Endothelial cell of umbilical vein (primary cell): ENCODE measurements at regions not wholly inside any gene's neighbourhood (a gene's known extent, or its start where the extent isn't known, plus 50 kb on each side); places are given as distances from the start of the nearest gene placed in this dataset.

Source experiments
- BruUV-seq: library from RNA; stranded (reverse); fragments of 400-500 nt; replicated peaks from 2 replicates; lab custom pipeline; 2021; lab: Mats Ljungman, UMichigan
- CTCF ChIA-PET: fragments of 300-600, 350-600 bp; sonication (Branson Sonifier 250); formaldehyde crosslinking; loops from one replicate; lab custom pipeline; 2021; ENCODE audit warnings: antibody characterized with exemption, inconsistent platforms; lab: Charles Lee
- POLR2A ChIA-PET: fragments of 300-600, 350-600 bp; sonication (Branson Sonifier 250); formaldehyde crosslinking; loops from one replicate; lab custom pipeline; 2021; ENCODE audit warnings: antibody characterized with exemption, inconsistent platforms; lab: Charles Lee
- DNase-seq: peaks from one replicate; pipeline ENCODE4 v3.0.0-alpha.2; 2011; ENCODE audit warnings: low read depth, low spot score
- FAIRE-seq: peaks from 2 replicates; lab custom pipeline; 2011; peaks lifted over from hg19 to GRCh38; lab: Jason Lieb, UNC
- H2AFZ ChIP-seq: 2 replicates; pipeline ENCODE4 v1.6.0; 2012; ENCODE audit warnings: low read depth, low read length, control low read depth, inconsistent platforms
- H3K27ac ChIP-seq: 2 replicates; pipeline ENCODE4 v1.5.1; 2011; ENCODE audit warnings: low read depth, mild to moderate bottlenecking, control low read depth, low read length, moderate library complexity; ENCODE audit not compliant: insufficient read depth
- H3K27me3 ChIP-seq, 2 experiments: 2 replicates each; pipeline versions ENCODE4 v1.6.0 to v1.6.1; 2011; ENCODE audit warnings: low read length in 2 of 2, mixed read lengths in 1 of 2; ENCODE audit not compliant: control insufficient read depth in 2 of 2, insufficient read depth in 2 of 2
- H3K36me3 ChIP-seq, 2 experiments: 2 replicates in 1 of 2; 3 replicates in 1 of 2; pipeline ENCODE4 v1.5.1; 2011; ENCODE audit warnings: low read length in 2 of 2, mild to moderate bottlenecking in 1 of 2, moderate library complexity in 1 of 2; ENCODE audit not compliant: control insufficient read depth in 2 of 2, insufficient read depth in 2 of 2; ENCODE audit errors: extremely low read depth in 1 of 2
- H3K4me1 ChIP-seq: 3 replicates; pipeline ENCODE4 v1.5.1; 2011; ENCODE audit warnings: mild to moderate bottlenecking, low read length; ENCODE audit not compliant: control insufficient read depth, insufficient read depth; ENCODE audit errors: extremely low read depth
- H3K4me2 ChIP-seq: 2 replicates; pipeline ENCODE4 v1.6.1; 2011; ENCODE audit warnings: low read length, control low read depth, mixed read lengths; ENCODE audit not compliant: insufficient read depth
- H3K4me3 ChIP-seq, 3 experiments: fragments of 200-600 bp in 1 of 3; sonication (generic), shearing (Covaris generic) in 1 of 3; replicated peaks in 1 of 3; 2 replicates each; pipeline ENCODE4 v1.5.1; 2011 to 2016; ENCODE audit warnings: control low read depth in 3 of 3, low read length in 3 of 3, mild to moderate bottlenecking in 2 of 3, inconsistent platforms in 1 of 3, low read depth in 1 of 3, moderate library complexity in 1 of 3; ENCODE audit not compliant: insufficient read depth in 1 of 3
- H3K79me2 ChIP-seq: 2 replicates; pipeline ENCODE4 v1.6.0; 2012; ENCODE audit warnings: low read length, inconsistent platforms; ENCODE audit not compliant: control insufficient read depth, insufficient read depth
- H3K9ac ChIP-seq: replicated peaks from 2 replicates; pipeline ENCODE3; 2011; ENCODE audit warnings: low read length, control low read depth; ENCODE audit not compliant: insufficient read depth; ENCODE audit errors: extremely low read depth
- H3K9me1 ChIP-seq: replicated peaks from 3 replicates; pipeline ENCODE4 v1.6.0; 2011; ENCODE audit warnings: mild to moderate bottlenecking, low read length; ENCODE audit not compliant: control insufficient read depth, insufficient read depth; ENCODE audit errors: extremely low read depth
- H3K9me3 ChIP-seq: replicated peaks from 2 replicates; pipeline ENCODE4 v1.5.1; 2012; ENCODE audit warnings: low read length, inconsistent platforms; ENCODE audit not compliant: control insufficient read depth, insufficient read depth
- H4K20me1 ChIP-seq: replicated peaks from 2 replicates; pipeline ENCODE3; 2011; ENCODE audit warnings: mild to moderate bottlenecking, low read length; ENCODE audit not compliant: control insufficient read depth, insufficient read depth; ENCODE audit errors: extremely low read depth
- FOS ChIP-seq: IDR thresholded peaks from 2 replicates; pipeline ENCODE4 v1.6.1; 2011; ENCODE audit warnings: mild to moderate bottlenecking, low read length, moderate library complexity, borderline replicate concordance; ENCODE audit not compliant: insufficient read depth
- GATA2 ChIP-seq: IDR thresholded peaks from 2 replicates; pipeline ENCODE4 v1.7.0; 2011; ENCODE audit warnings: low read depth, mild to moderate bottlenecking, moderate library complexity, mixed read lengths, low read length; ENCODE audit not compliant: insufficient read length, insufficient read depth
- JUN ChIP-seq: IDR thresholded peaks from 2 replicates; pipeline ENCODE4 v1.6.1; 2011; ENCODE audit warnings: borderline replicate concordance, low read depth; ENCODE audit not compliant: insufficient read length, insufficient read depth
- MYC ChIP-seq: IDR thresholded peaks from one replicate; pipeline ENCODE4 v1.6.1; 2011; ENCODE audit warnings: mild to moderate bottlenecking, low read depth, low read length
- POLR2A ChIP-seq: IDR thresholded peaks from 2 replicates; pipeline ENCODE4 v1.6.1; 2012; ENCODE audit warnings: low read depth, mild to moderate bottlenecking, control low read depth, low read length
- POLR2AphosphoS5 ChIP-seq: IDR thresholded peaks from 2 replicates; pipeline ENCODE4 v1.6.1; 2012; ENCODE audit warnings: low read depth, mild to moderate bottlenecking, control low read depth, low read length, moderate library complexity; ENCODE audit not compliant: insufficient read depth
- dilution Hi-C: fragments of 300-500 bp; cut with MboI; formaldehyde crosslinking; loops from one replicate; pipeline ENCODE4 v1.15.0; 2019; ENCODE audit warnings: low sequenced_read_pairs; ENCODE audit not compliant: extremely low pct_ligation_motif_present
- intact Hi-C: fragments of 100-400 bp; cut with micrococcal nuclease; formaldehyde crosslinking; loops from one replicate; pipeline ENCODE4 v1.10.0; 2022
- TF ChIP-seq, protein P1 (sequence below), 2 donors: IDR thresholded peaks; 1 replicate in 1 of 2; 2 replicates in 1 of 2; pipeline ENCODE4 v1.5.1; 2011; ENCODE audit warnings: low read length in 2 of 2, mild to moderate bottlenecking in 2 of 2, moderate library complexity in 2 of 2, control low read depth in 1 of 2, inconsistent platforms in 1 of 2, low read depth in 1 of 2; ENCODE audit not compliant: insufficient read depth in 1 of 2; ENCODE audit errors: extremely low read depth in 1 of 2
- TF ChIP-seq, protein P2 (sequence below): IDR thresholded peaks from 2 replicates; pipeline ENCODE4 v1.6.1; 2011; ENCODE audit not compliant: insufficient read depth, insufficient read length

DNA sequence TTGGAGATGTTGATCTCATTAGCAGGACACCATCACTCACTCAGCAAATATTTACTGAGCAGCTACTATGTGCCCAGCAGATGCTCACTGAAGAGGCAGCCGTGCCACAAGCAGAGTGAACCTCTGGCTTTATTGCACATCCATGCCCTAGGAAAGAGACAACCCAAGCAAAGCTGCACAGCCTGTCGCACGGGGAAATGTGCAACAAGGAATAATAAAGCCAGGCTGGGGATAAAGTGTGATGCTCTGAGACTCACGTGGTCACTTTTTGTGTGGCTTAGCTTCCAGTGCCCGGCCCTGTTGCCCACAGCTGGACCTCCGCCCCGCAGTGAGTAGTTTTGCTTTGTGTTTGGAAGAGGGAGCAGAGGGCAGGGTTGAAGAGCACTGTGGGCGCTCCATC, 130.4 kb upstream of the CDH4 start:
- Histone ChIP-seq H3K4me2 (no peak overlapping the region), H4K20me1 (no peaks in the 10 kb centered on the region), H3K27me3 (no peaks in the 10 kb centered on the region), H3K79me2 (no peaks in the 10 kb centered on the region), H3K27ac (no peak overlapping the region), H2AFZ (no peak overlapping the region), H3K9me1 (no peaks in the 10 kb centered on the region), H3K36me3 (no peaks in the 10 kb centered on the region), H3K9me3 (peaks cover 2% of the 10 kb centered on the region), H3K4me1 (no peaks in the 10 kb centered on the region), H3K4me3 (no peak overlapping the region), H3K9ac (no peak overlapping the region)
- DNase-seq (no peak), FAIRE-seq (no peak)
- dilution Hi-C loops, result no loop called here
- ChIA-PET POLR2A (no interaction called here), CTCF (no interaction called here)
- BruUV-seq, result no TSS peak
- intact Hi-C loops, result no loop called here
- TF ChIP-seq POLR2A, result no peak
- no peak for TF ChIP-seq JUN
- TF ChIP-seq, protein P1, sequence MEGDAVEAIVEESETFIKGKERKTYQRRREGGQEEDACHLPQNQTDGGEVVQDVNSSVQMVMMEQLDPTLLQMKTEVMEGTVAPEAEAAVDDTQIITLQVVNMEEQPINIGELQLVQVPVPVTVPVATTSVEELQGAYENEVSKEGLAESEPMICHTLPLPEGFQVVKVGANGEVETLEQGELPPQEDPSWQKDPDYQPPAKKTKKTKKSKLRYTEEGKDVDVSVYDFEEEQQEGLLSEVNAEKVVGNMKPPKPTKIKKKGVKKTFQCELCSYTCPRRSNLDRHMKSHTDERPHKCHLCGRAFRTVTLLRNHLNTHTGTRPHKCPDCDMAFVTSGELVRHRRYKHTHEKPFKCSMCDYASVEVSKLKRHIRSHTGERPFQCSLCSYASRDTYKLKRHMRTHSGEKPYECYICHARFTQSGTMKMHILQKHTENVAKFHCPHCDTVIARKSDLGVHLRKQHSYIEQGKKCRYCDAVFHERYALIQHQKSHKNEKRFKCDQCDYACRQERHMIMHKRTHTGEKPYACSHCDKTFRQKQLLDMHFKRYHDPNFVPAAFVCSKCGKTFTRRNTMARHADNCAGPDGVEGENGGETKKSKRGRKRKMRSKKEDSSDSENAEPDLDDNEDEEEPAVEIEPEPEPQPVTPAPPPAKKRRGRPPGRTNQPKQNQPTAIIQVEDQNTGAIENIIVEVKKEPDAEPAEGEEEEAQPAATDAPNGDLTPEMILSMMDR (IDR thresholded peaks at IDR 0.05; ENCODE audit: extremely low read depth in 1 of 2, insufficient read depth in 1 of 2, low read depth in 1 of 2, low read length in 2 of 2), result no peak
- TF ChIP-seq, protein P2, sequence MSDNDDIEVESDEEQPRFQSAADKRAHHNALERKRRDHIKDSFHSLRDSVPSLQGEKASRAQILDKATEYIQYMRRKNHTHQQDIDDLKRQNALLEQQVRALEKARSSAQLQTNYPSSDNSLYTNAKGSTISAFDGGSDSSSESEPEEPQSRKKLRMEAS, result no peak
- TF ChIP-seq POLR2AphosphoS5, result no peak
- TF ChIP-seq MYC, result no peak
- TF ChIP-seq GATA2, result no peak
- TF ChIP-seq FOS, result no peak
